ENCODE measurements at regions not wholly inside any gene's neighbourhood (a gene's known extent, or its start where the extent isn't known, plus 50 kb on each side); places are given as distances from the start of the nearest gene placed in this dataset.

DNA sequence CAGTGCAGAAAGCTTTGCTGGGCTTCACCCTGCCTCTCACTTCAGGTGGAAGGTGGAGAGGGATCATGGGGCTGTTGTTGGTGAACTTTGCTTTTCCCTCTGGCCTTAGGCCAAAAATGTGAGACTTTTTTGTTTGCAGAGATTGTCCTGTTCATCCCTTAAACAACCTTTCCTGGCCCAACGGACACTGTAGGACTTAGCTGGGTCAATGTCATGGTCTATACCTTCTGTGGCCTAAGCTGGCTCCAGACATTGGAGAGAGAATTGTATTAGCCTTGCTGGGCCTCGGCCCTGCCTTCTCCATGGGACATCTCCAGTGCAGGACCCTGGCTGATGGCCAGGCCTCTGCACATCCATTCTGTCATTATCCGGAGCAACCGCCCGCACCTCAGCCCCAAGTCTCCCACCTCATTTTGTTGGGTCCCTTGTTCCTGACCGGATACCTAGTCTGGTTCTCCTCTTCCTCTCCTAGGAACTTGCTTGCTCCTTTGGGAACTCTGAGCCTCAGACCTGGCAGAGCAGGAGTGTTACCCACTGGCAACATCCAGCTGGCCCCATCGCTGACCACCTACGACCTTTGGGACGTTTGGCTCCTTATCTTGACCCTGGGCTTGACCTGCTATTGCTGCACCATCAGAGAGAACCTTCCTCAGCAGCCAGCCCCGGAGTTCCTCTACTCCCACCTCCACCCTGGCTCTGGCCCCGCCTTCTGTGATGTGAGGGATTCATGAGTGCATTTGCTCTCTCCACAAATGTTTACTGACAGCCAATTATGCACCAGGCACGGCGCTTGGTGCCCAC lies 128.2 kb downstream of the BANF2 start:
- TF ChIP-seq, protein P1, sequence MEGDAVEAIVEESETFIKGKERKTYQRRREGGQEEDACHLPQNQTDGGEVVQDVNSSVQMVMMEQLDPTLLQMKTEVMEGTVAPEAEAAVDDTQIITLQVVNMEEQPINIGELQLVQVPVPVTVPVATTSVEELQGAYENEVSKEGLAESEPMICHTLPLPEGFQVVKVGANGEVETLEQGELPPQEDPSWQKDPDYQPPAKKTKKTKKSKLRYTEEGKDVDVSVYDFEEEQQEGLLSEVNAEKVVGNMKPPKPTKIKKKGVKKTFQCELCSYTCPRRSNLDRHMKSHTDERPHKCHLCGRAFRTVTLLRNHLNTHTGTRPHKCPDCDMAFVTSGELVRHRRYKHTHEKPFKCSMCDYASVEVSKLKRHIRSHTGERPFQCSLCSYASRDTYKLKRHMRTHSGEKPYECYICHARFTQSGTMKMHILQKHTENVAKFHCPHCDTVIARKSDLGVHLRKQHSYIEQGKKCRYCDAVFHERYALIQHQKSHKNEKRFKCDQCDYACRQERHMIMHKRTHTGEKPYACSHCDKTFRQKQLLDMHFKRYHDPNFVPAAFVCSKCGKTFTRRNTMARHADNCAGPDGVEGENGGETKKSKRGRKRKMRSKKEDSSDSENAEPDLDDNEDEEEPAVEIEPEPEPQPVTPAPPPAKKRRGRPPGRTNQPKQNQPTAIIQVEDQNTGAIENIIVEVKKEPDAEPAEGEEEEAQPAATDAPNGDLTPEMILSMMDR (IDR thresholded peaks at IDR 0.05; ENCODE audit: control extremely low read depth in 1 of 3, insufficient read depth in 1 of 3, low read depth in 1 of 3, low read length in 3 of 3): no peak
- TF ChIP-seq POLR2A (IDR thresholded peaks at IDR 0.05; ENCODE audit: control extremely low read depth in 1 of 2, low read depth in 2 of 2, low read length in 2 of 2) (no peak), CHD2 (IDR thresholded peaks at IDR 0.05; ENCODE audit: low read length) (no peak), EP300 (IDR thresholded peaks at IDR 0.05; ENCODE audit: borderline replicate concordance in 1 of 2, low read depth in 2 of 2, low read length in 2 of 2) (no peak), JUN (IDR thresholded peaks at IDR 0.05; ENCODE audit: low read depth, low read length) (no peak), JUND (IDR thresholded peaks at IDR 0.05; ENCODE audit: low read length) (no peak), TCF12 (IDR thresholded peaks at IDR 0.05; ENCODE audit: low read depth, low read length) (no peak), GABPA (IDR thresholded peaks at IDR 0.05; ENCODE audit: borderline replicate concordance, insufficient read depth, low read length) (no peak)
- TF ChIP-seq, protein P2, sequence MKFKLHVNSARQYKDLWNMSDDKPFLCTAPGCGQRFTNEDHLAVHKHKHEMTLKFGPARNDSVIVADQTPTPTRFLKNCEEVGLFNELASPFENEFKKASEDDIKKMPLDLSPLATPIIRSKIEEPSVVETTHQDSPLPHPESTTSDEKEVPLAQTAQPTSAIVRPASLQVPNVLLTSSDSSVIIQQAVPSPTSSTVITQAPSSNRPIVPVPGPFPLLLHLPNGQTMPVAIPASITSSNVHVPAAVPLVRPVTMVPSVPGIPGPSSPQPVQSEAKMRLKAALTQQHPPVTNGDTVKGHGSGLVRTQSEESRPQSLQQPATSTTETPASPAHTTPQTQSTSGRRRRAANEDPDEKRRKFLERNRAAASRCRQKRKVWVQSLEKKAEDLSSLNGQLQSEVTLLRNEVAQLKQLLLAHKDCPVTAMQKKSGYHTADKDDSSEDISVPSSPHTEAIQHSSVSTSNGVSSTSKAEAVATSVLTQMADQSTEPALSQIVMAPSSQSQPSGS (IDR thresholded peaks at IDR 0.05; ENCODE audit: low read length): no peak

Data from H1 (cell line).